ENCODE measurements at regions not wholly inside any gene's neighbourhood (a gene's known extent, or its start where the extent isn't known, plus 50 kb on each side); places are given as distances from the start of the nearest gene placed in this dataset.
"Not testable (repeated sequence)": the region's sequence is repeated elsewhere in the genome, so short reads cannot be mapped to it uniquely, and the experiment has no call there.

DNA sequence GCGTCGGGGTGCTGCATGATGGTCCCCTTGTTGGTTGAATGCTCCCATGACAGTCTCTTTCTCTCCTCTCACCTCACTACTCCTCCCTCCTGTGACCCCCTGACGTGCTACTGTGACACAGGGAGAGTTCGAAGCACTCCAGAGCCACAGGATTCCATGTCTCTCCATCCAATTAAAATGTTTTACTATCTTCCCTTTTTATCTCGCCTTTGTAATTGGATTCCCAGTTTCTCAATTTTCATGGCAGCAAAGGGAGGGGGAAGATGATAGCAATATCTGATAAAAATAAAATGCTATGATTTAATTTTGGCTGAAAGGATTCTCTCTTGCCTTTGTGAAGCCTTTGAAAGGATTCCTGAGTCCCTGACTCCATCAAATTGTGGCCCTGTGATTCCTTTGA lies 271.9 kb upstream of the SLC14A2 start:
- intact Hi-C loops (cut with DNase I): no loop called here
- TF ChIP-seq CTCF (IDR thresholded peaks at IDR 0.05): no peak

GRCh38 chr18:45344680-45345079 lies 270.6 kb upstream of the SLC14A2 start:
- ATAC-seq; H3K4me1 ChIP-seq; H3K4me3 ChIP-seq; H3K27ac ChIP-seq; H3K27me3 ChIP-seq; H3K9me3 ChIP-seq; H3K36me3 ChIP-seq; intact Hi-C loops (cut with DNase I); DNase-seq: not testable (repeated sequence)

More for the DNA sequence above, 271.9 kb upstream of the SLC14A2 start:
- DNase-seq (no peak), ATAC-seq (no peak)
- no peaks in the 10 kb centered on the region for H3K9me3 ChIP-seq
- no peak overlapping the region for H3K27ac ChIP-seq
- no peaks in the 10 kb centered on the region for H3K27me3 ChIP-seq
- no peaks in the 10 kb centered on the region for H3K36me3 ChIP-seq
- no peak overlapping the region for H3K4me3 ChIP-seq
- no peaks in the 10 kb centered on the region for H3K4me1 ChIP-seq

DNA sequence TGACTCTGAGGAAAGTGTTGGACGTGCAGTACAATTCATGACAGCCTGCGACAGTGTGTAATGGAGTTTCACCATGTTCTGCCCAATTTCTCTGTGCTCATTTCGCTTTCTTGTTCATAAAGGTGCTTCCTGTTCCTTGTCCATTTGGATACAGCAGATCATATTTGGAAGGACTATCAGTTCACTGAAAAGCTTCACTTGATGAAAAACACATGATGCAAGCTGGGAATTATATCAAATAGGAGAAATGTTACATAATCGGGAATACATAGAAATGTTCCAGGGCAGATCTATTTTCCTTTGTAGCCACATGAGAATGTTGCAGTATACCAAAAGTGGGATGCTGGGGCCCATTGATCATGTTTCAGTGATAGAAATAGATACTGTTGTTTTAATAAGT lies 266.3 kb upstream of the SLC14A2 start:
- H3K27ac ChIP-seq: no peak overlapping the region

GRCh38 chr18:45349467-45349866 lies 265.8 kb upstream of the SLC14A2 start:
- DNase-seq (no peak), ATAC-seq (no peak)
- Histone ChIP-seq H3K4me1 (no peaks in the 10 kb centered on the region), H3K36me3 (no peaks in the 10 kb centered on the region), H3K27me3 (no peaks in the 10 kb centered on the region), H3K4me3 (no peak overlapping the region), H3K9me3 (no peaks in the 10 kb centered on the region), H3K27ac (no peak overlapping the region)
- no peak for TF ChIP-seq CTCF (IDR thresholded peaks at IDR 0.05)
- intact Hi-C loops (cut with DNase I): no loop called here

More for the DNA sequence above, 266.3 kb upstream of the SLC14A2 start:
- Histone ChIP-seq H3K9me3 (no peaks in the 10 kb centered on the region), H3K4me3 (no peak overlapping the region), H3K4me1 (no peaks in the 10 kb centered on the region), H3K27me3 (no peaks in the 10 kb centered on the region), H3K36me3 (no peaks in the 10 kb centered on the region)
- intact Hi-C loops (cut with DNase I): no loop called here
- no peak for TF ChIP-seq CTCF (IDR thresholded peaks at IDR 0.05)
- no peak for DNase-seq
- ATAC-seq: no peak

- intact Hi-C loops (cut with DNase I): no loop called here
- H3K4me3 ChIP-seq: no peak overlapping the region
- no peaks in the 10 kb centered on the region for H3K9me3 ChIP-seq
- no peak for DNase-seq
- no peaks in the 10 kb centered on the region for H3K36me3 ChIP-seq
- H3K27ac ChIP-seq: no peak overlapping the region
- H3K4me1 ChIP-seq: no peaks in the 10 kb centered on the region
- TF ChIP-seq CTCF (IDR thresholded peaks at IDR 0.05): no peak
- H3K27me3 ChIP-seq: no peaks in the 10 kb centered on the region
- no peak for ATAC-seq
Observed at GRCh38 chr18:45350404-45351156, 264.7 kb upstream of the SLC14A2 start.

- no peak for TF ChIP-seq CTCF (IDR thresholded peaks at IDR 0.05)
- no peaks in the 10 kb centered on the region for H3K4me1 ChIP-seq
- H3K36me3 ChIP-seq: no peaks in the 10 kb centered on the region
- intact Hi-C loops (cut with DNase I): no loop called here
- no peak overlapping the region for H3K27ac ChIP-seq
- DNase-seq: no peak
- no peaks in the 10 kb centered on the region for H3K27me3 ChIP-seq
- no peaks in the 10 kb centered on the region for H3K9me3 ChIP-seq
- ATAC-seq: no peak
- no peak overlapping the region for H3K4me3 ChIP-seq
Observed at GRCh38 chr18:45352874-45353273, 262.4 kb upstream of the SLC14A2 start.
